Breast epithelium (tissue), 4 donors: ENCODE measurements at regions not wholly inside any gene's neighbourhood (a gene's known extent, or its start where the extent isn't known, plus 50 kb on each side); places are given as distances from the start of the nearest gene placed in this dataset.
"Not testable (repeated sequence)": the region's sequence is repeated elsewhere in the genome, so short reads cannot be mapped to it uniquely, and the experiment has no call there.

Experiments
- DNase-seq, 2 donors: peaks; one replicate each; pipeline ENCODE4 v3.0.0-alpha.2; 2019; ENCODE audit warnings: low spot score in 2 of 2
- H3K27ac ChIP-seq, 2 donors: fragments of 200-600 bp; sonication (generic) in 1 of 2; one replicate each; pipeline ENCODE4 v1.5.1; 2016 to 2019; ENCODE audit warnings: mild to moderate bottlenecking in 1 of 2
- H3K27me3 ChIP-seq, 2 donors: fragments of 200-600 bp; sonication (generic) in 1 of 2; one replicate each; pipeline versions ENCODE4 v1.5.1 to v1.6.0; 2017 to 2019; ENCODE audit warnings: control low read depth in 1 of 2, mild to moderate bottlenecking in 1 of 2
- H3K36me3 ChIP-seq: fragments of 200-600 bp; one replicate; pipeline ENCODE4 v1.5.1; 2019
- H3K4me1 ChIP-seq, 2 donors: fragments of 200-600 bp; sonication (generic); one replicate each; pipeline ENCODE4 v1.5.1; 2016 to 2019; ENCODE audit warnings: control low read depth in 1 of 2
- H3K4me3 ChIP-seq, 3 donors: fragments of 200-600 bp; sonication (generic); 1 replicate in 2 of 3; 2 replicates in 1 of 3; pipeline ENCODE4 v1.5.1; 2016 to 2019; ENCODE audit warnings: mild to moderate bottlenecking in 3 of 3, moderate library complexity in 2 of 3
- H3K9me3 ChIP-seq, 2 donors: fragments of 200-600 bp; sonication (generic) in 1 of 2; one replicate each; pipeline ENCODE4 v1.5.1; 2016 to 2019; ENCODE audit warnings: control low read depth in 1 of 2
- CTCF ChIP-seq, 3 donors: fragments of 450-650 bp; IDR thresholded peaks; one replicate each; pipeline ENCODE4 v1.5.1; 2016 to 2017; ENCODE audit warnings: antibody characterized with exemption in 3 of 3, mild to moderate bottlenecking in 3 of 3, moderate library complexity in 3 of 3
- POLR2A ChIP-seq: fragments of 450-650 bp; IDR thresholded peaks from one replicate; pipeline ENCODE4 v1.6.1; 2016; ENCODE audit warnings: antibody characterized with exemption, mild to moderate bottlenecking, moderate library complexity
- POLR2AphosphoS5 ChIP-seq, 3 donors: sonication (generic); formaldehyde crosslinking; IDR thresholded peaks; one replicate each; pipeline ENCODE4 v1.6.1; 2017; ENCODE audit warnings: antibody characterized with exemption in 3 of 3
- intact Hi-C: fragments of 100-400 bp; cut with DNase I; formaldehyde crosslinking; loops from one replicate; pipeline ENCODE4 v1.15.1; 2023; ENCODE audit warnings: low total_unique reads

DNA sequence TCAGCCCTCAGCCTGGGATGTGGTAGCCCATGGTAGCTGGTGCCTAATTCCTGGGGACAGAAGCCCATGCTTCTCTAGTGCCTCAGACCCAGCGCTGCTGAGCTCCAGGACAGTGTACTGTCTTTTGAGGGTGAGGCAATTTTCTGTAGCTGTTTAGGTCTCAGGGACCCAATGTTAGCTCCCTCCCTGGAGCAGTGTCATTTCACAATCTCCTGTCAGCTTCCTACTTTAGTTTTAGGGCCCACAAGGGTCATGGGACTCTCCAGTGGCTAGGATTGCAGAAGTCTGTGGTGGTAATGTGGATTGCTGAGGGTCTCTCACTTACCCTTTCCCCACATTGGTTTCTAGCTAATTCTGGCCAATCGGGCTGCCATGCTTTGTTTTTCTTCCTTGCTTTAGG is 67.7 kb upstream of the CCL21 start:
- TF ChIP-seq CTCF (IDR thresholded peaks at IDR 0.05) = no peak
- TF ChIP-seq POLR2AphosphoS5 (IDR thresholded peaks at IDR 0.05) = no peak
- no peak for TF ChIP-seq POLR2A
- intact Hi-C loops = no loop called here
- no peaks in the 10 kb centered on the region for H3K4me1 ChIP-seq
- H3K36me3 ChIP-seq = no peaks in the 10 kb centered on the region
- H3K4me3 ChIP-seq = no peak overlapping the region
- H3K27me3 ChIP-seq = no peaks in the 10 kb centered on the region
- no peak for DNase-seq
- no peak overlapping the region for H3K27ac ChIP-seq
- H3K9me3 ChIP-seq = no peaks in the 10 kb centered on the region

- no peak for DNase-seq
- H3K27me3 ChIP-seq = no peaks in the 10 kb centered on the region
- H3K27ac ChIP-seq = no peak overlapping the region
- TF ChIP-seq POLR2AphosphoS5 (IDR thresholded peaks at IDR 0.05) = no peak
- no peaks in the 10 kb centered on the region for H3K9me3 ChIP-seq
- no peak overlapping the region for H3K4me3 ChIP-seq
- H3K4me1 ChIP-seq = no peaks in the 10 kb centered on the region
- H3K36me3 ChIP-seq = no peaks in the 10 kb centered on the region
- intact Hi-C loops = no loop called here
These were observed 64.0 kb upstream of the CCL21 start for GRCh38 chr9:34773955-34774354.

DNA sequence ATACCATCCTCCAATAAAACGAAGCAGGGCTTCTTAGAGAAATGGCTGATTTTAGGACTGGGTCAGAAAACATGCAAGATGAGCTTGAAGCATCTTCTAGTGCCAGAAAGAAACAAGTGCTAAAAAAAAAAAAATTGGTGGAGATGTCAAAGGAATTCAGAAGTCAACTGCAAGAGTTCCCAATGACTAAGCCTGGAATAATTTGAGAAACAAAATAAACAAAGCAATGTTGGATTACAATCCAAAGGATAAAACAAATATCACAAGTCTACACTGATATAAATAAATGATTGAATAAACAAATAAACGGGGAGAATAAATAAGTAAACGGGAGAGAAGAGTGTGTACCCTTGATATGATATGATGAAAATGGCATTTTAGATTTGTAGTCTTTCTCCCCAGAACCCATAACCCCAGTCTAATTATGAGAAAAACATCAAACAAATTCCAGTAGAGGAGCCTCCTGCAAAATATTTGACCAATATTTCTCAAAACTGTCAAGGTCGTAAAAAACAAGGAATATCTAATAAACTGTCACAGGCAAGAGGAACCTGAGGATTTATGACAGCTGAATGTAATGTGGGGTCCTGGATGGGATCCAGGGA is 63.5 kb upstream of the CCL21 start:
- Histone ChIP-seq H3K4me3 (no peak overlapping the region), H3K27ac (no peak overlapping the region), H3K9me3 (no peaks in the 10 kb centered on the region), H3K27me3 (no peaks in the 10 kb centered on the region), H3K36me3 (no peaks in the 10 kb centered on the region), H3K4me1 (no peaks in the 10 kb centered on the region)
- no peak for DNase-seq
- intact Hi-C loops = no loop called here
- TF ChIP-seq POLR2A = no peak

DNA sequence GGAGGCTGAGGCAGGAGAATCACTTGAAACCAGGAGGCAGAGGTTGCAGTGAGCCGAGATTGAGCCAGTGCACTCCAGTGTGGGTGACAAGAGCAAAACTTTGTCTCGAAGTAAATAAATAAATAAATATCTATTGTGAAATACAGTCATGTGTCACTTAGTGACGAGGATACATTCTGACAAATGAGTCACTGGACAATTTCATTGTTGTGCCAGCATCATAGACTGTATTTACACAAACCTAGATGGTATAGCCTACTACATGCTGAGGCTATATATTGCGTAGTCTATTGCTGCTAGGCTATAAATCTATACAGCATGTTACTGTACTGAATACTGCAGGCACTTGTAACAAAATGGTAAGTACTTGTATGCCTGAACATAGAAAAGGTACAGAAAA is 61.1 kb upstream of the CCL21 start:
- intact Hi-C loops = no loop called here
- H3K27me3 ChIP-seq = no peaks in the 10 kb centered on the region
- no peaks in the 10 kb centered on the region for H3K9me3 ChIP-seq
- H3K4me1 ChIP-seq = no peaks in the 10 kb centered on the region
- DNase-seq = no peak
- H3K4me3 ChIP-seq = no peak overlapping the region
- H3K27ac ChIP-seq = no peak overlapping the region
- TF ChIP-seq POLR2A (no peak), POLR2AphosphoS5 (IDR thresholded peaks at IDR 0.05) (no peak), CTCF (IDR thresholded peaks at IDR 0.05) (no peak)
- no peaks in the 10 kb centered on the region for H3K36me3 ChIP-seq

- intact Hi-C loops, H3K27me3 ChIP-seq, H3K27ac ChIP-seq, H3K36me3 ChIP-seq, H3K4me1 ChIP-seq, DNase-seq, H3K4me3 ChIP-seq, H3K9me3 ChIP-seq: not testable (repeated sequence)
These were observed 57.2 kb upstream of the CCL21 start for GRCh38 chr9:34767087-34767486.

DNA sequence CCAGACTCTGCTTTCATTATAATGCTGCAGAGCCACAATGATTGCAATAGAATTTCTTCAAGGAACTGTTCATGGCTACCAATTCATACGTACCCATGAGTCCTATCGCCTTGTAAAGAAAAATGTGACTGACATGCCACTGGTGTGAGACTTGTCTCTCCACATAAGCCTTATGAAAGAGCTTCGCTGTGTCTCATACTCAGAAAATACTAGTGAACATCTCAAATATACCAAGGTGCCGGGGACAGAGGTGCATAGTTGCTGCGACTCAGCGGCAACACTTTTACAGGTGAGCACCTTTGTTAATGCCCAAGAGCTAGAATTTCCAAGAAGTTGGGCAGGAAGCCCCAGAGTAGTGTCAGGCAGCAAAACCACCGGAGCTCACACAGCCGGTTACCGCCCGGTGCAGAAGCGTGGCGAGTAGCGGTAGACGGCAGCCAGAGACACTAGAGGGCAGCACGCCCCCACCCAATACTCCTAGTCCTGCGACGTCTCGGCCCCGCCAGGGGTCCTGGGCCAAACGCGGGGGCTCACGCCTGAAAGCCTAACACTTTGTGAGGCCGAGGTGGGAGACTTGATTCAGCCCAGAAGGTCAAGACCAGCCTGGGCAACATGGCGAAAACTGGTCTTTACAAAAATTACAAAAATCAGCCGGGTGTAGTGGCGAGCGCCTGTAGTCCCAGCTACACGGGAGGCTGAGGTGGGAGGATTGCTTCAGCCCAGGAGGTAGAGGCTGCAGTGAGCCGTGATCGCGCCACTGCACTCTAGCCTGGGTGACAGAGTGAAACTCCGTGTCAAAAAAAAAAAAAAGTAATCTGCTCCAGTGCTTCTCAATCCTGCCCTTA is 50.5 kb upstream of the CCL21 start:
- peak in 1 of 2 donors; percentile 54 for DNase-seq
- TF ChIP-seq CTCF (IDR thresholded peaks at IDR 0.05) = peak in 2 of 3 donors; percentile 10 to 35
- peak overlapping the region in 1 of 3 donors; percentile 3 for H3K4me3 ChIP-seq
- intact Hi-C loops, H3K27me3 ChIP-seq, H3K27ac ChIP-seq, H3K4me1 ChIP-seq, H3K36me3 ChIP-seq, H3K9me3 ChIP-seq: not testable (repeated sequence)
